ENCODE measurements at regions not wholly inside any gene's neighbourhood (a gene's known extent, or its start where the extent isn't known, plus 50 kb on each side); places are given as distances from the start of the nearest gene placed in this dataset.

GRCh38 chr10:123557366-123558108, 108.6 kb upstream of the GPR26 start:
- DNase-seq (ENCODE audit: low read depth in 2 of 2), result no peak

- no peak for DNase-seq (ENCODE audit: low read depth in 2 of 2)
These were observed 107.5 kb upstream of the GPR26 start for GRCh38 chr10:123558651-123559050.

- DNase-seq (ENCODE audit: low read depth in 2 of 2), result peak; percentile 29 to 47
These were observed 106.9 kb upstream of the GPR26 start for GRCh38 chr10:123559066-123559822.

GRCh38 chr10:123559823-123560092, 106.4 kb upstream of the GPR26 start:
- DNase-seq (ENCODE audit: low read depth in 2 of 2), result no peak

- no peak for DNase-seq (ENCODE audit: low read depth in 2 of 2)
These were observed 105.6 kb upstream of the GPR26 start for GRCh38 chr10:123560301-123561140.

- no peak for DNase-seq (ENCODE audit: low read depth in 2 of 2)
These were observed 105.1 kb upstream of the GPR26 start for GRCh38 chr10:123561141-123561440.

- DNase-seq (ENCODE audit: low read depth in 2 of 2), result no peak
These were observed 103.8 kb upstream of the GPR26 start for GRCh38 chr10:123562387-123562786.

GRCh38 chr10:123562811-123563580, 103.2 kb upstream of the GPR26 start:
- DNase-seq (ENCODE audit: low read depth in 2 of 2), result no peak

- DNase-seq (ENCODE audit: low read depth in 2 of 2), result no peak
These were observed 102.6 kb upstream of the GPR26 start for GRCh38 chr10:123563581-123563855.

- DNase-seq (ENCODE audit: low read depth in 2 of 2), result no peak
These were observed 102.2 kb upstream of the GPR26 start for GRCh38 chr10:123563994-123564393.

- DNase-seq (ENCODE audit: low read depth in 2 of 2), result no peak
These were observed 101.5 kb upstream of the GPR26 start for GRCh38 chr10:123564631-123565030.

- no peak for DNase-seq (ENCODE audit: low read depth in 2 of 2)
These were observed 100.2 kb upstream of the GPR26 start for GRCh38 chr10:123565691-123566660.

- no peak for DNase-seq (ENCODE audit: low read depth in 2 of 2)
These were observed 98.0 kb upstream of the GPR26 start for GRCh38 chr10:123567984-123568739.

GRCh38 chr10:123568751-123569150, 97.4 kb upstream of the GPR26 start:
- no peak for DNase-seq (ENCODE audit: low read depth in 2 of 2)

- no peak for DNase-seq (ENCODE audit: low read depth in 2 of 2)
These were observed 96.6 kb upstream of the GPR26 start for GRCh38 chr10:123569436-123570035.

GRCh38 chr10:123570051-123570897, 95.9 kb upstream of the GPR26 start:
- DNase-seq (ENCODE audit: low read depth in 2 of 2), result no peak

- DNase-seq (ENCODE audit: low read depth in 2 of 2), result no peak
These were observed 95.1 kb upstream of the GPR26 start for GRCh38 chr10:123570898-123571515.

GRCh38 chr10:123571978-123572377, 94.2 kb upstream of the GPR26 start:
- no peak for DNase-seq (ENCODE audit: low read depth in 2 of 2)
